ENCODE measurements at regions not wholly inside any gene's neighbourhood (a gene's known extent, or its start where the extent isn't known, plus 50 kb on each side); places are given as distances from the start of the nearest gene placed in this dataset.
"Not testable (repeated sequence)": the region's sequence is repeated elsewhere in the genome, so short reads cannot be mapped to it uniquely, and the experiment has no call there.

- H3K4me3 Mint-ChIP-seq (ENCODE audit: low read depth, unreplicated experiment); BruUV-seq (replicated peaks); H3K27ac Mint-ChIP-seq (ENCODE audit: unreplicated experiment); H3K27me3 Mint-ChIP-seq (ENCODE audit: unreplicated experiment); CTCF ChIA-PET; H3K36me3 Mint-ChIP-seq (ENCODE audit: insufficient read depth, unreplicated experiment); H3K4me1 Mint-ChIP-seq (ENCODE audit: low read depth, unreplicated experiment); DNase-seq; intact Hi-C loops (cut with micrococcal nuclease; ENCODE audit: unreplicated experiment): not testable (repeated sequence)
- peaks cover 15% of the 10 kb centered on the region for H3K9me3 Mint-ChIP-seq (ENCODE audit: low read depth, unreplicated experiment)
Observed at GRCh38 chr4:49137043-49137442, 151.0 kb downstream of the CWH43 start.

- peaks cover 16% of the 10 kb centered on the region for H3K9me3 Mint-ChIP-seq (ENCODE audit: low read depth, unreplicated experiment)
- H3K36me3 Mint-ChIP-seq (ENCODE audit: insufficient read depth, unreplicated experiment); H3K27ac Mint-ChIP-seq (ENCODE audit: unreplicated experiment); BruUV-seq (replicated peaks); intact Hi-C loops (cut with micrococcal nuclease; ENCODE audit: unreplicated experiment); CTCF ChIA-PET; DNase-seq; H3K27me3 Mint-ChIP-seq (ENCODE audit: unreplicated experiment); H3K4me3 Mint-ChIP-seq (ENCODE audit: low read depth, unreplicated experiment); H3K4me1 Mint-ChIP-seq (ENCODE audit: low read depth, unreplicated experiment): not testable (repeated sequence)
Observed at GRCh38 chr4:49137961-49138360, 151.9 kb downstream of the CWH43 start.

- intact Hi-C loops (cut with micrococcal nuclease; ENCODE audit: unreplicated experiment); H3K36me3 Mint-ChIP-seq (ENCODE audit: insufficient read depth, unreplicated experiment); H3K4me3 Mint-ChIP-seq (ENCODE audit: low read depth, unreplicated experiment); H3K27ac Mint-ChIP-seq (ENCODE audit: unreplicated experiment); DNase-seq; CTCF ChIA-PET; H3K4me1 Mint-ChIP-seq (ENCODE audit: low read depth, unreplicated experiment); H3K27me3 Mint-ChIP-seq (ENCODE audit: unreplicated experiment); BruUV-seq (replicated peaks): not testable (repeated sequence)
- peaks cover 21% of the 10 kb centered on the region for H3K9me3 Mint-ChIP-seq (ENCODE audit: low read depth, unreplicated experiment)
Observed at GRCh38 chr4:49138818-49139217, 152.7 kb downstream of the CWH43 start.

- H3K36me3 Mint-ChIP-seq (ENCODE audit: insufficient read depth, unreplicated experiment); intact Hi-C loops (cut with micrococcal nuclease; ENCODE audit: unreplicated experiment); BruUV-seq (replicated peaks); H3K4me3 Mint-ChIP-seq (ENCODE audit: low read depth, unreplicated experiment); H3K27me3 Mint-ChIP-seq (ENCODE audit: unreplicated experiment); H3K27ac Mint-ChIP-seq (ENCODE audit: unreplicated experiment); DNase-seq; CTCF ChIA-PET; H3K4me1 Mint-ChIP-seq (ENCODE audit: low read depth, unreplicated experiment): not testable (repeated sequence)
- H3K9me3 Mint-ChIP-seq (ENCODE audit: low read depth, unreplicated experiment), result peaks cover 26% of the 10 kb centered on the region
Observed at GRCh38 chr4:49139513-49139912, 153.4 kb downstream of the CWH43 start.

GRCh38 chr4:49140351-49140750, 154.3 kb downstream of the CWH43 start:
- H3K27ac Mint-ChIP-seq (ENCODE audit: unreplicated experiment); DNase-seq; BruUV-seq (replicated peaks); intact Hi-C loops (cut with micrococcal nuclease; ENCODE audit: unreplicated experiment); H3K27me3 Mint-ChIP-seq (ENCODE audit: unreplicated experiment); CTCF ChIA-PET; H3K36me3 Mint-ChIP-seq (ENCODE audit: insufficient read depth, unreplicated experiment); H3K4me1 Mint-ChIP-seq (ENCODE audit: low read depth, unreplicated experiment); H3K4me3 Mint-ChIP-seq (ENCODE audit: low read depth, unreplicated experiment): not testable (repeated sequence)
- peaks cover 30% of the 10 kb centered on the region for H3K9me3 Mint-ChIP-seq (ENCODE audit: low read depth, unreplicated experiment)

GRCh38 chr4:49141955-49142354, 155.9 kb downstream of the CWH43 start:
- H3K27ac Mint-ChIP-seq (ENCODE audit: unreplicated experiment); intact Hi-C loops (cut with micrococcal nuclease; ENCODE audit: unreplicated experiment); DNase-seq; H3K4me3 Mint-ChIP-seq (ENCODE audit: low read depth, unreplicated experiment); BruUV-seq (replicated peaks); H3K27me3 Mint-ChIP-seq (ENCODE audit: unreplicated experiment); CTCF ChIA-PET; H3K4me1 Mint-ChIP-seq (ENCODE audit: low read depth, unreplicated experiment); H3K36me3 Mint-ChIP-seq (ENCODE audit: insufficient read depth, unreplicated experiment): not testable (repeated sequence)
- H3K9me3 Mint-ChIP-seq (ENCODE audit: low read depth, unreplicated experiment), result peaks cover 34% of the 10 kb centered on the region

DNA sequence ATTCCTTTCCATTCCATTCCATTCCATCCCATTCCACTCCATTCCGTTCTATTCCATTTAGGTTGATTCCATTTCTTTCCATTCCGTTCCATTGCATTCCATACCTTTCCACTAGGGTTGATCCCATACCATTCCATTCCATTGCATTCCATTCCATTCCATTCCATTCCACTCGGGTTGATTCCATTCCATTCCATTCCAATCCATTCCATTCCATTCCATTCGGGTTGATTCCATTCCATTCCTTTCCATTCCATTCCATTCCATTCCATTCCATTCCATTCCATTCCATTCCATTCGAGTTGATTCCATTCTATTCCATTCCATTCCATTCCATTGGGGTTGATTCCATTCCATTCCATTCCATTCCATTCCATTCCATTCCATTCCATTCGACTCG, 161.1 kb downstream of the CWH43 start:
- CTCF ChIA-PET; H3K27me3 Mint-ChIP-seq (ENCODE audit: unreplicated experiment); DNase-seq; H3K4me3 Mint-ChIP-seq (ENCODE audit: low read depth, unreplicated experiment); H3K27ac Mint-ChIP-seq (ENCODE audit: unreplicated experiment); intact Hi-C loops (cut with micrococcal nuclease; ENCODE audit: unreplicated experiment); H3K4me1 Mint-ChIP-seq (ENCODE audit: low read depth, unreplicated experiment); H3K36me3 Mint-ChIP-seq (ENCODE audit: insufficient read depth, unreplicated experiment); BruUV-seq (replicated peaks): not testable (repeated sequence)
- peaks cover 46% of the 10 kb centered on the region for H3K9me3 Mint-ChIP-seq (ENCODE audit: low read depth, unreplicated experiment)

DNA sequence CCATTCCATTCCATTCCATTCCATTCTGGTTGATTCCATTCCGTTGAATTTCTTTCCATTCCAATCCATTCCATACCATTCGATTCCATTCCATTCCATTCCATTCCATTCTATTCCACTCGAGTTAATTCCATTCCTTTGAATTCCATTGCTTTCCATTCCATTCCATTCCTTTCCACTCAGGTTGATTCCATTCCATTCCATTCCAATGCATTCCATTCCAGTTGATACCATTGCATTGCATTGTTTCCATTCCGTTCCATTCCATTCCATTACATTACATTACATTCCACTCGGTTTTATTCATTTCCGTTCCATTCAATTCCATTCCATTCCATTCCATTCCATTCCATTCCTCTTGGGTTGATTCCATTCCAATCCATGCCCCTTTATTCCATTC, 161.5 kb downstream of the CWH43 start:
- H3K4me1 Mint-ChIP-seq (ENCODE audit: low read depth, unreplicated experiment); CTCF ChIA-PET; BruUV-seq (replicated peaks); DNase-seq; H3K36me3 Mint-ChIP-seq (ENCODE audit: insufficient read depth, unreplicated experiment); intact Hi-C loops (cut with micrococcal nuclease; ENCODE audit: unreplicated experiment); H3K27me3 Mint-ChIP-seq (ENCODE audit: unreplicated experiment); H3K27ac Mint-ChIP-seq (ENCODE audit: unreplicated experiment); H3K4me3 Mint-ChIP-seq (ENCODE audit: low read depth, unreplicated experiment): not testable (repeated sequence)
- peaks cover 46% of the 10 kb centered on the region for H3K9me3 Mint-ChIP-seq (ENCODE audit: low read depth, unreplicated experiment)

GRCh38 chr4:49149006-49149975, 163.2 kb downstream of the CWH43 start:
- H3K4me3 Mint-ChIP-seq (ENCODE audit: low read depth, unreplicated experiment); H3K27me3 Mint-ChIP-seq (ENCODE audit: unreplicated experiment); H3K27ac Mint-ChIP-seq (ENCODE audit: unreplicated experiment); H3K4me1 Mint-ChIP-seq (ENCODE audit: low read depth, unreplicated experiment); CTCF ChIA-PET; BruUV-seq (replicated peaks); DNase-seq; intact Hi-C loops (cut with micrococcal nuclease; ENCODE audit: unreplicated experiment); H3K36me3 Mint-ChIP-seq (ENCODE audit: insufficient read depth, unreplicated experiment): not testable (repeated sequence)
- H3K9me3 Mint-ChIP-seq (ENCODE audit: low read depth, unreplicated experiment), result peaks cover 49% of the 10 kb centered on the region

- H3K4me1 Mint-ChIP-seq (ENCODE audit: low read depth, unreplicated experiment); BruUV-seq (replicated peaks); intact Hi-C loops (cut with micrococcal nuclease; ENCODE audit: unreplicated experiment); H3K27me3 Mint-ChIP-seq (ENCODE audit: unreplicated experiment); H3K4me3 Mint-ChIP-seq (ENCODE audit: low read depth, unreplicated experiment); H3K36me3 Mint-ChIP-seq (ENCODE audit: insufficient read depth, unreplicated experiment); H3K27ac Mint-ChIP-seq (ENCODE audit: unreplicated experiment); DNase-seq; CTCF ChIA-PET: not testable (repeated sequence)
- peaks cover 53% of the 10 kb centered on the region for H3K9me3 Mint-ChIP-seq (ENCODE audit: low read depth, unreplicated experiment)
Observed at GRCh38 chr4:49150351-49151083, 164.4 kb downstream of the CWH43 start.
